Right lobe of liver (tissue), 4 donors: ENCODE measurements at regions not wholly inside any gene's neighbourhood (a gene's known extent, or its start where the extent isn't known, plus 50 kb on each side); places are given as distances from the start of the nearest gene placed in this dataset.

Experiments
- POLR2A ChIP-seq: fragments of 450-650 bp; IDR thresholded peaks from one replicate; pipeline ENCODE4 v1.6.1; 2017; ENCODE audit warnings: antibody characterized with exemption, mild to moderate bottlenecking
- TF ChIP-seq, protein P1 (sequence below), 4 donors: fragments of 200-600 bp in 3 of 4; fragments of 450-650 bp in 1 of 4; IDR thresholded peaks; one replicate each; pipeline versions ENCODE4 v1.5.1 to v1.8.0; 2016 to 2022; ENCODE audit warnings: antibody characterized with exemption in 4 of 4, mild to moderate bottlenecking in 2 of 4
- donor health status: DM: no; HTN: no; CAD: no.
- donor health status: DM: no; HTN: no; CAD: no.
- donor health status: DM: no; HTN: yes; CAD: no.

DNA sequence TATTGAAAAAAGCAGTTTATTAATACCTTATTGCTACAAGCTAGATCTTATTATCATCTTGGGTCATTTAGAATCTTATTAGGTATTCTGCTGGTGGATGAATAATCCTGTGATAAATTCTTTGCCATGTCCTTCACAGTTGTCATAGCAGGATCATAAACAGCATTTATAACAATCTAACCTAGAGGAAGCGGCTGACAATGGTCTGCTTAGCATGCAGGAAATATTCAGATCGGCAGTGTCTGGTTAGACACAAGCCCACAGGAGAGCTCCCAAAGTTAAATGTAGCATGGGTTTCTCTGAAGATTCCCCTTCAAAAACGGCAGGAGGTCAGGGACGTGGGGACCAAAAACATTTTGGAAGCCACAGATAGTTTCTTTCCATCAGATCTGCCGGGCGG, 179.3 kb downstream of the FOXB1 start:
- TF ChIP-seq, protein P1, sequence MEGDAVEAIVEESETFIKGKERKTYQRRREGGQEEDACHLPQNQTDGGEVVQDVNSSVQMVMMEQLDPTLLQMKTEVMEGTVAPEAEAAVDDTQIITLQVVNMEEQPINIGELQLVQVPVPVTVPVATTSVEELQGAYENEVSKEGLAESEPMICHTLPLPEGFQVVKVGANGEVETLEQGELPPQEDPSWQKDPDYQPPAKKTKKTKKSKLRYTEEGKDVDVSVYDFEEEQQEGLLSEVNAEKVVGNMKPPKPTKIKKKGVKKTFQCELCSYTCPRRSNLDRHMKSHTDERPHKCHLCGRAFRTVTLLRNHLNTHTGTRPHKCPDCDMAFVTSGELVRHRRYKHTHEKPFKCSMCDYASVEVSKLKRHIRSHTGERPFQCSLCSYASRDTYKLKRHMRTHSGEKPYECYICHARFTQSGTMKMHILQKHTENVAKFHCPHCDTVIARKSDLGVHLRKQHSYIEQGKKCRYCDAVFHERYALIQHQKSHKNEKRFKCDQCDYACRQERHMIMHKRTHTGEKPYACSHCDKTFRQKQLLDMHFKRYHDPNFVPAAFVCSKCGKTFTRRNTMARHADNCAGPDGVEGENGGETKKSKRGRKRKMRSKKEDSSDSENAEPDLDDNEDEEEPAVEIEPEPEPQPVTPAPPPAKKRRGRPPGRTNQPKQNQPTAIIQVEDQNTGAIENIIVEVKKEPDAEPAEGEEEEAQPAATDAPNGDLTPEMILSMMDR (IDR thresholded peaks at IDR 0.05) = no peak
- TF ChIP-seq POLR2A = no peak
